ES-I3 (cell line): ENCODE measurements at regions not wholly inside any gene's neighbourhood (a gene's known extent, or its start where the extent isn't known, plus 50 kb on each side); places are given as distances from the start of the nearest gene placed in this dataset.

Experiments
- H3K36me3 ChIP-seq: 2 replicates; pipeline ENCODE4 v1.6.1; 2013; ENCODE audit warnings: mild to moderate bottlenecking, low read length, control low read depth, moderate library complexity; ENCODE audit not compliant: insufficient read depth
- H3K4me1 ChIP-seq: 2 replicates; pipeline ENCODE4 v1.6.1; 2013; ENCODE audit warnings: mild to moderate bottlenecking, control low read depth, low read length; ENCODE audit not compliant: insufficient read depth
- H3K9ac ChIP-seq: 2 replicates; pipeline ENCODE4 v1.6.1; 2013; ENCODE audit warnings: low read depth, mild to moderate bottlenecking, low read length, moderate library complexity
- H3K9me3 ChIP-seq: 2 replicates; pipeline ENCODE4 v1.6.1; 2013; ENCODE audit warnings: mild to moderate bottlenecking, low read length, moderate library complexity; ENCODE audit not compliant: control insufficient read depth, insufficient read depth

GRCh38 chr4:37138789-37139188 lies 105.8 kb upstream of the NWD2 start:
- Histone ChIP-seq H3K9ac (no peak overlapping the region), H3K9me3 (no peaks in the 10 kb centered on the region), H3K4me1 (no peaks in the 10 kb centered on the region), H3K36me3 (no peaks in the 10 kb centered on the region)

GRCh38 chr4:37139987-37140386 lies 104.6 kb upstream of the NWD2 start:
- Histone ChIP-seq H3K9ac (no peak overlapping the region), H3K9me3 (no peaks in the 10 kb centered on the region; the same call in 1 of the 2 replicates), H3K36me3 (no peaks in the 10 kb centered on the region), H3K4me1 (no peaks in the 10 kb centered on the region)

GRCh38 chr4:37146260-37146659 lies 98.3 kb upstream of the NWD2 start:
- H3K36me3 ChIP-seq, result no peaks in the 10 kb centered on the region
- H3K9me3 ChIP-seq, result no peaks in the 10 kb centered on the region; the same call in 1 of the 2 replicates
- H3K9ac ChIP-seq, result no peak overlapping the region
- no peaks in the 10 kb centered on the region for H3K4me1 ChIP-seq

- Histone ChIP-seq H3K4me1 (no peaks in the 10 kb centered on the region), H3K9me3 (no peaks in the 10 kb centered on the region), H3K36me3 (no peaks in the 10 kb centered on the region), H3K9ac (no peak overlapping the region)
These were observed 86.9 kb upstream of the NWD2 start for GRCh38 chr4:37157476-37158167.

GRCh38 chr4:37160653-37161052 lies 83.9 kb upstream of the NWD2 start:
- H3K36me3 ChIP-seq, result no peaks in the 10 kb centered on the region
- H3K4me1 ChIP-seq, result no peaks in the 10 kb centered on the region
- no peak overlapping the region for H3K9ac ChIP-seq
- no peaks in the 10 kb centered on the region for H3K9me3 ChIP-seq

GRCh38 chr4:37165844-37166243 lies 78.7 kb upstream of the NWD2 start:
- Histone ChIP-seq H3K9me3 (no peaks in the 10 kb centered on the region), H3K36me3 (no peaks in the 10 kb centered on the region), H3K4me1 (no peaks in the 10 kb centered on the region)

GRCh38 chr4:37169956-37170355 lies 74.6 kb upstream of the NWD2 start:
- Histone ChIP-seq H3K4me1 (no peaks in the 10 kb centered on the region), H3K36me3 (no peaks in the 10 kb centered on the region), H3K9ac (no peak overlapping the region), H3K9me3 (no peaks in the 10 kb centered on the region)

More at GRCh38 chr4:37165844-37166243, 78.7 kb upstream of the NWD2 start:
- no peak overlapping the region for H3K9ac ChIP-seq

GRCh38 chr4:37188100-37188499 lies 56.4 kb upstream of the NWD2 start:
- no peak overlapping the region for H3K9ac ChIP-seq
- H3K36me3 ChIP-seq, result no peaks in the 10 kb centered on the region
- H3K4me1 ChIP-seq, result no peaks in the 10 kb centered on the region
- 0 out of 2 replicates have a peak, but pooled peaks cover 3% of the 10 kb centered on the region for H3K9me3 ChIP-seq
